GM23338 (cell line): ENCODE measurements at regions not wholly inside any gene's neighbourhood (a gene's known extent, or its start where the extent isn't known, plus 50 kb on each side); places are given as distances from the start of the nearest gene placed in this dataset.

Source experiments
- ATAC-seq: fragments of 200-7000 bp; cut with Tn5 transposase; 3 replicates; pipeline ENCODE4 v1.9.1; 2020
- DNase-seq: peaks from one replicate; pipeline ENCODE4 v3.0.0-alpha.2; 2015; ENCODE audit warnings: low spot score
- H2AFZ ChIP-seq: fragments of 200-600 bp; sonication (generic); 2 replicates; pipeline ENCODE4 v1.8.0; 2016; ENCODE audit warnings: antibody characterized with exemption, mild to moderate bottlenecking, moderate library complexity
- H3F3A ChIP-seq: fragments of 200-600 bp; sonication (generic); replicated peaks from 2 replicates; pipeline ENCODE4 v1.8.0; 2017; ENCODE audit warnings: antibody characterized with exemption, mixed run types, low read depth
- H3K27ac ChIP-seq: fragments of 200-600 bp; sonication (generic); 2 replicates; pipeline ENCODE4 v1.6.1; 2016; ENCODE audit warnings: low read depth
- H3K27me3 ChIP-seq: fragments of 200-600 bp; sonication (generic); 2 replicates; pipeline ENCODE4 v1.8.0; 2016; ENCODE audit warnings: mild to moderate bottlenecking, mixed run types, moderate library complexity; ENCODE audit not compliant: insufficient read depth
- H3K36me3 ChIP-seq: fragments of 200-600 bp; sonication (generic); 2 replicates; pipeline ENCODE4 v1.8.0; 2016; ENCODE audit warnings: mild to moderate bottlenecking; ENCODE audit not compliant: insufficient read depth
- H3K4me1 ChIP-seq: fragments of 200-600 bp; sonication (generic); 2 replicates; pipeline ENCODE4 v1.8.0; 2016; ENCODE audit warnings: mild to moderate bottlenecking, moderate library complexity; ENCODE audit not compliant: insufficient read depth
- H3K4me2 ChIP-seq: fragments of 200-600 bp; sonication (generic); 2 replicates; pipeline ENCODE4 v1.7.1; 2017; ENCODE audit warnings: mixed run types
- H3K4me3 ChIP-seq: fragments of 200-600 bp; sonication (generic); 2 replicates; pipeline ENCODE4 v1.6.1; 2016; ENCODE audit warnings: mixed run types
- H3K79me2 ChIP-seq: fragments of 200-600 bp; sonication (generic); replicated peaks from 2 replicates; pipeline ENCODE4 v1.8.0; 2017; ENCODE audit warnings: mild to moderate bottlenecking; ENCODE audit not compliant: insufficient read depth
- H3K9me2 ChIP-seq: fragments of 200-600 bp; sonication (generic); 2 replicates; pipeline ENCODE4 v1.8.0; 2017; ENCODE audit not compliant: insufficient read depth
- H4K20me1 ChIP-seq: fragments of 200-600 bp; sonication (generic); replicated peaks from 2 replicates; pipeline ENCODE4 v1.8.0; 2017; ENCODE audit warnings: mild to moderate bottlenecking; ENCODE audit not compliant: insufficient read depth
- H3K27ac Mint-ChIP-seq: 2 replicates; pipeline ENCODE4 v1.8.0; 2020; ENCODE audit warnings: inconsistent platforms, mild to moderate bottlenecking, moderate library complexity, mixed read lengths
- H3K27me3 Mint-ChIP-seq: 3 replicates; pipeline ENCODE4 v1.8.0; 2022; ENCODE audit warnings: low read depth, mild to moderate bottlenecking, moderate library complexity, mixed read lengths, inconsistent platforms; ENCODE audit not compliant: insufficient read depth, poor library complexity
- H3K36me3 Mint-ChIP-seq: 3 replicates; pipeline ENCODE4 v1.8.0; 2021; ENCODE audit warnings: low read depth, mild to moderate bottlenecking, inconsistent platforms, moderate library complexity, mixed read lengths
- H3K4me1 Mint-ChIP-seq: 3 replicates; pipeline ENCODE4 v1.8.0; 2020; ENCODE audit warnings: mild to moderate bottlenecking, inconsistent platforms, mixed read lengths
- H3K4me3 Mint-ChIP-seq: 3 replicates; pipeline ENCODE4 v1.8.0; 2021; ENCODE audit warnings: moderate library complexity, mild to moderate bottlenecking, inconsistent platforms, mixed read lengths
- H3K9me3 Mint-ChIP-seq: 3 replicates; pipeline ENCODE4 v1.8.0; 2020; ENCODE audit warnings: moderate library complexity, mild to moderate bottlenecking, inconsistent platforms, mixed read lengths
- JUNB ChIP-seq: IDR thresholded peaks from one replicate; pipeline ENCODE4 v1.6.1; 2016; ENCODE audit warnings: antibody characterized with exemption; ENCODE audit not compliant: unreplicated experiment
- NANOG ChIP-seq: IDR thresholded peaks from 2 replicates; pipeline ENCODE4 v1.6.1; 2016; ENCODE audit warnings: antibody characterized with exemption, borderline replicate concordance
- POLR2AphosphoS5 ChIP-seq: IDR thresholded peaks from 2 replicates; pipeline ENCODE4 v1.6.1; 2016; ENCODE audit warnings: antibody characterized with exemption, low read depth
- STAT1 ChIP-seq: IDR thresholded peaks from one replicate; pipeline ENCODE4 v1.6.1; 2016; ENCODE audit warnings: antibody characterized with exemption; ENCODE audit not compliant: unreplicated experiment
- ZNF331 ChIP-seq: fragments of 250-450 bp; sonication (Bioruptor Pico); IDR thresholded peaks from 2 replicates; pipeline ENCODE4 v1.5.0; 2020; ENCODE audit warnings: low read depth, mild to moderate bottlenecking, moderate library complexity
- TF ChIP-seq, protein P1 (sequence below): IDR thresholded peaks from 2 replicates; pipeline ENCODE4 v1.6.1; 2016; ENCODE audit warnings: antibody characterized with exemption
- TF ChIP-seq, protein P2 (sequence below), 2 experiments: fragments of 200-600 bp in 1 of 2; sonication (generic) in 1 of 2; conservative IDR thresholded peaks; 2 replicates each; pipeline versions ENCODE4 v1.5.1 to v1.6.1; 2016 to 2017; ENCODE audit warnings: antibody characterized with exemption in 2 of 2, low read depth in 2 of 2, mild to moderate bottlenecking in 2 of 2, moderate library complexity in 1 of 2
- TF ChIP-seq, protein P3 (sequence below): IDR thresholded peaks from one replicate; pipeline ENCODE4 v1.6.1; 2018; ENCODE audit warnings: antibody characterized with exemption; ENCODE audit not compliant: unreplicated experiment

DNA sequence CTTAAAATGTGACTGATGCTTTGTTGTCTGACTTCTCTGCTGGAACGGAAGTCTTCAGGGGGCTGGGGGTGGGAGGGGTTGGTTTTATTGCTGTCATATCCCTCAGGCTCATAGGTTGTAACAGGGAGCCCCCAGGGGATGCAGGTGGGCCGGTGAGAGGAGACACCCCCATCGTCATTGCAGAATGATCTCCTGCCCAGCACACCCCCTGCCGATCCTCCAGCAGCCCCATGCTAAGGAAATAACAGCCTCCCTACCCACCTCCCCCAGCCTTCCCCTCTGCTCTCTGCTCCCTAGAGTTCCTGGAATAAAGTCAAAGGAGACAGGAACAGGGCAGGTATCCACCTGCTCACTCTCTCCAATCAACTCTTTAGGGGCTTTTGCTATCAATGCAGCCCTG is 270.1 kb upstream of the TNRC6C start (continued):
- TF ChIP-seq STAT1: no peak
- TF ChIP-seq, protein P1, sequence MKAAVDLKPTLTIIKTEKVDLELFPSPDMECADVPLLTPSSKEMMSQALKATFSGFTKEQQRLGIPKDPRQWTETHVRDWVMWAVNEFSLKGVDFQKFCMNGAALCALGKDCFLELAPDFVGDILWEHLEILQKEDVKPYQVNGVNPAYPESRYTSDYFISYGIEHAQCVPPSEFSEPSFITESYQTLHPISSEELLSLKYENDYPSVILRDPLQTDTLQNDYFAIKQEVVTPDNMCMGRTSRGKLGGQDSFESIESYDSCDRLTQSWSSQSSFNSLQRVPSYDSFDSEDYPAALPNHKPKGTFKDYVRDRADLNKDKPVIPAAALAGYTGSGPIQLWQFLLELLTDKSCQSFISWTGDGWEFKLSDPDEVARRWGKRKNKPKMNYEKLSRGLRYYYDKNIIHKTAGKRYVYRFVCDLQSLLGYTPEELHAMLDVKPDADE: no peak
- TF ChIP-seq POLR2AphosphoS5: no peak
- TF ChIP-seq NANOG: no peak
- TF ChIP-seq, protein P2, sequence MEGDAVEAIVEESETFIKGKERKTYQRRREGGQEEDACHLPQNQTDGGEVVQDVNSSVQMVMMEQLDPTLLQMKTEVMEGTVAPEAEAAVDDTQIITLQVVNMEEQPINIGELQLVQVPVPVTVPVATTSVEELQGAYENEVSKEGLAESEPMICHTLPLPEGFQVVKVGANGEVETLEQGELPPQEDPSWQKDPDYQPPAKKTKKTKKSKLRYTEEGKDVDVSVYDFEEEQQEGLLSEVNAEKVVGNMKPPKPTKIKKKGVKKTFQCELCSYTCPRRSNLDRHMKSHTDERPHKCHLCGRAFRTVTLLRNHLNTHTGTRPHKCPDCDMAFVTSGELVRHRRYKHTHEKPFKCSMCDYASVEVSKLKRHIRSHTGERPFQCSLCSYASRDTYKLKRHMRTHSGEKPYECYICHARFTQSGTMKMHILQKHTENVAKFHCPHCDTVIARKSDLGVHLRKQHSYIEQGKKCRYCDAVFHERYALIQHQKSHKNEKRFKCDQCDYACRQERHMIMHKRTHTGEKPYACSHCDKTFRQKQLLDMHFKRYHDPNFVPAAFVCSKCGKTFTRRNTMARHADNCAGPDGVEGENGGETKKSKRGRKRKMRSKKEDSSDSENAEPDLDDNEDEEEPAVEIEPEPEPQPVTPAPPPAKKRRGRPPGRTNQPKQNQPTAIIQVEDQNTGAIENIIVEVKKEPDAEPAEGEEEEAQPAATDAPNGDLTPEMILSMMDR (conservative IDR thresholded peaks at IDR 0.05; ENCODE audit: low read depth in 2 of 2): no peak
- no peak for TF ChIP-seq JUNB
- no peak for TF ChIP-seq ZNF331

DNA sequence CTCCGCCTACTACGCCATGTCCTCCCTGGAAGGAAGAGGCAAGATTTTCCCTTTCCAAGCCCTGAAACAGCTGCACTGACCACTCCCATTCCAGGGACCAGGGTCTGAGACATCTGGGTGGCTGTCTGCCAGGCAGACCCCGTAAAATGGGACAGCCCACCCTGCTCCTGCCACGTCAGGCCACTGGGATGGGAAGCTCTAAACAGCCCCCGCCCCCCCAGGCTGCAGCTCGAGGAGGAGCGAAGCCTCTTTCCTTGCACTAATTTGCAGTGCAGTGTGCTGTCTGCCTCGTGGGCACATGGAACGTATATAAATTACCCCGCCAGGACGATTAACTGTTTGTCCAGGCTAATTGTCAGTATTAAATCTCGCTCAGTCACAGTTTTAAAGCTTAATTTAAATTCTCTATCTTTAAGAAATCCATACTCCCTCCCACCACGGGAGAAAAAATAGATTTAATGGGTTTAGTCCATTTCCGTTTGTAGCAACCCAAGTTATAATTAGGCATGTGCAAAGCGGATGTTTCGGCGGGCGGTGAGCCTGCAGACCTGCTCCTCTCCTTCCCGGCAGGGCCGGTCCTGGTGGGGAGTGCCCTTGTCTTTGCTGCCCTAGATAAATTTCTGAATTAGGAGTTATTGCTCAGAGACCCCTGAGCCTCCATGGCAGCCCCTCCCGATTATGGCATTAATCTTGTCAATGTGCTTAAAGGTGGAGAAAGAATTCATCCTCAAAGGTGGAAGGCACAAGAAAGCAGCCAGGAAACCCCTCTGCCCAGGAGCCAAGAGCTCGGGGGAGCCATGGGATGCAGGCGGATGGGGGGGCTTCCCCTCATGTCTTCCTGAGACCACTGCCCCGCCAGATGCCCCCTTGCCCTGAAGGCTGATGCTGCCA is 268.0 kb upstream of the TNRC6C start:
- ATAC-seq (no peak), DNase-seq (no peak)
- Mint-ChIP-seq H3K27me3 (peaks cover 24% of the 10 kb centered on the region), H3K9me3 (no peaks in the 10 kb centered on the region), H3K27ac (no peak overlapping the region), H3K4me3 (no peak overlapping the region), H3K36me3 (no peaks in the 10 kb centered on the region; the same call in 2 of the 3 replicates), H3K4me1 (peaks cover 31% of the 10 kb centered on the region)
- Histone ChIP-seq H3K79me2 (no peaks in the 10 kb centered on the region), H3K27ac (no peak overlapping the region), H3K9me2 (0 out of 2 replicates have a peak, but pooled peaks cover 2% of the 10 kb centered on the region), H4K20me1 (no peaks in the 10 kb centered on the region), H3K36me3 (no peaks in the 10 kb centered on the region), H3K27me3 (peaks cover 10% of the 10 kb centered on the region), H3F3A (no peaks in the 10 kb centered on the region), H3K4me1 (peaks cover under 1% of the 10 kb centered on the region; the same call in 1 of the 2 replicates), H2AFZ (no peak overlapping the region), H3K4me3 (no peak overlapping the region), H3K4me2 (no peak overlapping the region)
- TF ChIP-seq JUNB (no peak), ZNF331 (no peak)
- TF ChIP-seq, protein P3, sequence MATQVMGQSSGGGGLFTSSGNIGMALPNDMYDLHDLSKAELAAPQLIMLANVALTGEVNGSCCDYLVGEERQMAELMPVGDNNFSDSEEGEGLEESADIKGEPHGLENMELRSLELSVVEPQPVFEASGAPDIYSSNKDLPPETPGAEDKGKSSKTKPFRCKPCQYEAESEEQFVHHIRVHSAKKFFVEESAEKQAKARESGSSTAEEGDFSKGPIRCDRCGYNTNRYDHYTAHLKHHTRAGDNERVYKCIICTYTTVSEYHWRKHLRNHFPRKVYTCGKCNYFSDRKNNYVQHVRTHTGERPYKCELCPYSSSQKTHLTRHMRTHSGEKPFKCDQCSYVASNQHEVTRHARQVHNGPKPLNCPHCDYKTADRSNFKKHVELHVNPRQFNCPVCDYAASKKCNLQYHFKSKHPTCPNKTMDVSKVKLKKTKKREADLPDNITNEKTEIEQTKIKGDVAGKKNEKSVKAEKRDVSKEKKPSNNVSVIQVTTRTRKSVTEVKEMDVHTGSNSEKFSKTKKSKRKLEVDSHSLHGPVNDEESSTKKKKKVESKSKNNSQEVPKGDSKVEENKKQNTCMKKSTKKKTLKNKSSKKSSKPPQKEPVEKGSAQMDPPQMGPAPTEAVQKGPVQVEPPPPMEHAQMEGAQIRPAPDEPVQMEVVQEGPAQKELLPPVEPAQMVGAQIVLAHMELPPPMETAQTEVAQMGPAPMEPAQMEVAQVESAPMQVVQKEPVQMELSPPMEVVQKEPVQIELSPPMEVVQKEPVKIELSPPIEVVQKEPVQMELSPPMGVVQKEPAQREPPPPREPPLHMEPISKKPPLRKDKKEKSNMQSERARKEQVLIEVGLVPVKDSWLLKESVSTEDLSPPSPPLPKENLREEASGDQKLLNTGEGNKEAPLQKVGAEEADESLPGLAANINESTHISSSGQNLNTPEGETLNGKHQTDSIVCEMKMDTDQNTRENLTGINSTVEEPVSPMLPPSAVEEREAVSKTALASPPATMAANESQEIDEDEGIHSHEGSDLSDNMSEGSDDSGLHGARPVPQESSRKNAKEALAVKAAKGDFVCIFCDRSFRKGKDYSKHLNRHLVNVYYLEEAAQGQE: no peak
